ENCODE measurements at regions not wholly inside any gene's neighbourhood (a gene's known extent, or its start where the extent isn't known, plus 50 kb on each side); places are given as distances from the start of the nearest gene placed in this dataset.
"Not testable (repeated sequence)": the region's sequence is repeated elsewhere in the genome, so short reads cannot be mapped to it uniquely, and the experiment has no call there.

GRCh38 chr14:106234525-106235254, 708.3 kb downstream of the TMEM121 start:
- H3K27ac ChIP-seq; H3K4me3 ChIP-seq; H3K9me3 ChIP-seq; H3K4me1 ChIP-seq; DNase-seq; intact Hi-C loops (cut with DNase I; ENCODE audit: low total_unique reads); H3K36me3 ChIP-seq (ENCODE audit: low read depth, missing control alignments); H3K27me3 ChIP-seq: not testable (repeated sequence)
- 23 to 32% methylated on average over 10 to 14 of the region's 17 CpGs for WGBS, 2 donors
- TF ChIP-seq CTCF (IDR thresholded peaks at IDR 0.05) = peak in 1 of 3 experiments; percentile 29

- 45 to 47% methylated on average over 10 of the region's 10 CpGs for WGBS, 2 donors
These were observed 709.2 kb downstream of the TMEM121 start for GRCh38 chr14:106235356-106236159.

GRCh38 chr14:106248321-106249192, 722.2 kb downstream of the TMEM121 start:
- H3K9me3 ChIP-seq = no peaks in the 10 kb centered on the region
- no peaks in the 10 kb centered on the region for H3K27me3 ChIP-seq
- no peaks in the 10 kb centered on the region for H3K4me1 ChIP-seq
- TF ChIP-seq POLR2A (IDR thresholded peaks at IDR 0.05) = no peak
- no peak overlapping the region for H3K27ac ChIP-seq
- no peaks in the 10 kb centered on the region for H3K36me3 ChIP-seq (ENCODE audit: low read depth, missing control alignments)
- DNase-seq = no peak
- H3K4me3 ChIP-seq = no peak overlapping the region
- 36 to 54% methylated on average over 6 of the region's 6 CpGs for WGBS, 2 donors
- intact Hi-C loops (cut with DNase I; ENCODE audit: low total_unique reads) = no loop called here

More at GRCh38 chr14:106235356-106236159, 709.2 kb downstream of the TMEM121 start:
- H3K4me3 ChIP-seq = no peak overlapping the region
- TF ChIP-seq POLR2A (IDR thresholded peaks at IDR 0.05) (no peak), CTCF (IDR thresholded peaks at IDR 0.05) (no peak)
- no peaks in the 10 kb centered on the region for H3K9me3 ChIP-seq
- intact Hi-C loops (cut with DNase I; ENCODE audit: low total_unique reads) = no loop called here
- no peak for DNase-seq
- H3K27me3 ChIP-seq = no peaks in the 10 kb centered on the region
- H3K4me1 ChIP-seq = no peaks in the 10 kb centered on the region
- no peak overlapping the region for H3K27ac ChIP-seq
- no peaks in the 10 kb centered on the region for H3K36me3 ChIP-seq (ENCODE audit: low read depth, missing control alignments)

- DNase-seq; H3K27ac ChIP-seq; intact Hi-C loops (cut with DNase I; ENCODE audit: low total_unique reads); H3K36me3 ChIP-seq (ENCODE audit: low read depth, missing control alignments); H3K4me3 ChIP-seq; H3K9me3 ChIP-seq; H3K4me1 ChIP-seq; H3K27me3 ChIP-seq: not testable (repeated sequence)
- WGBS, 2 donors = 43 to 53% methylated on average over 5 of the region's 5 CpGs
These were observed 727.6 kb downstream of the TMEM121 start for GRCh38 chr14:106253995-106254394.

- peak; percentile 81 for DNase-seq
- H3K27me3 ChIP-seq; H3K36me3 ChIP-seq (ENCODE audit: low read depth, missing control alignments); H3K4me1 ChIP-seq; H3K4me3 ChIP-seq; H3K27ac ChIP-seq; H3K9me3 ChIP-seq; intact Hi-C loops (cut with DNase I; ENCODE audit: low total_unique reads): not testable (repeated sequence)
- peak in 2 of 3 experiments; percentile 33 to 81 for TF ChIP-seq CTCF (IDR thresholded peaks at IDR 0.05)
- WGBS, 2 donors = 27 to 32% methylated on average over 16 of the region's 16 CpGs
These were observed 731.2 kb downstream of the TMEM121 start for GRCh38 chr14:106257569-106257994.

All from testis (tissue), 2 donors.